AG09309 (cell line): ENCODE measurements at regions not wholly inside any gene's neighbourhood (a gene's known extent, or its start where the extent isn't known, plus 50 kb on each side); places are given as distances from the start of the nearest gene placed in this dataset.

Source experiments
- DNase-seq: peaks from one replicate; pipeline ENCODE4 v3.0.0-alpha.2; 2010; ENCODE audit warnings: low read depth
- H3K4me3 ChIP-seq: 2 replicates; pipeline ENCODE4 v1.5.1; 2011; ENCODE audit warnings: mild to moderate bottlenecking, low read depth, low read length, moderate library complexity; ENCODE audit not compliant: control insufficient read depth
- TF ChIP-seq, protein P1 (sequence below): IDR thresholded peaks from 2 replicates; pipeline ENCODE4 v1.5.1; 2011; ENCODE audit warnings: mild to moderate bottlenecking, low read depth, low read length, inconsistent platforms; ENCODE audit not compliant: insufficient read depth, control insufficient read depth; ENCODE audit errors: missing control alignments

DNA sequence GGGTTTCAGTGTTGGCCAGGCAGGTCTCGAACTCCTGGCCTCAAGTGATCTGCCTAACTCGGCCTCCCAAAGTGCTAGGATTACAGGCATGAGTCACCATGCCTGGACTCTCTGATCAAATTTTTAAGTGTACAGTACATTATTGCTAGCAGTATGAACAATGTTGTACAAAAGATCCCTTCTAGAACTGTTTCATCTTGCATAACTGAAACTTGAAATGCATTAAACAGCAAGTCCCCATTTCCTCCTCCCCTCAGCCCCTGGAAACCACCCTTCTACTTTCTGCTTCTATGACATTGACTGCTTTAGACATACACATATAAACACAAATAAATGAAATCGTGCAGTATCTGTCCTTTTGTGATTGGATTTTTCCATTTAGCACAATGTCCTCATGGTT lies 463.4 kb downstream of the PTPRC start:
- TF ChIP-seq, protein P1, sequence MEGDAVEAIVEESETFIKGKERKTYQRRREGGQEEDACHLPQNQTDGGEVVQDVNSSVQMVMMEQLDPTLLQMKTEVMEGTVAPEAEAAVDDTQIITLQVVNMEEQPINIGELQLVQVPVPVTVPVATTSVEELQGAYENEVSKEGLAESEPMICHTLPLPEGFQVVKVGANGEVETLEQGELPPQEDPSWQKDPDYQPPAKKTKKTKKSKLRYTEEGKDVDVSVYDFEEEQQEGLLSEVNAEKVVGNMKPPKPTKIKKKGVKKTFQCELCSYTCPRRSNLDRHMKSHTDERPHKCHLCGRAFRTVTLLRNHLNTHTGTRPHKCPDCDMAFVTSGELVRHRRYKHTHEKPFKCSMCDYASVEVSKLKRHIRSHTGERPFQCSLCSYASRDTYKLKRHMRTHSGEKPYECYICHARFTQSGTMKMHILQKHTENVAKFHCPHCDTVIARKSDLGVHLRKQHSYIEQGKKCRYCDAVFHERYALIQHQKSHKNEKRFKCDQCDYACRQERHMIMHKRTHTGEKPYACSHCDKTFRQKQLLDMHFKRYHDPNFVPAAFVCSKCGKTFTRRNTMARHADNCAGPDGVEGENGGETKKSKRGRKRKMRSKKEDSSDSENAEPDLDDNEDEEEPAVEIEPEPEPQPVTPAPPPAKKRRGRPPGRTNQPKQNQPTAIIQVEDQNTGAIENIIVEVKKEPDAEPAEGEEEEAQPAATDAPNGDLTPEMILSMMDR: no peak

DNA sequence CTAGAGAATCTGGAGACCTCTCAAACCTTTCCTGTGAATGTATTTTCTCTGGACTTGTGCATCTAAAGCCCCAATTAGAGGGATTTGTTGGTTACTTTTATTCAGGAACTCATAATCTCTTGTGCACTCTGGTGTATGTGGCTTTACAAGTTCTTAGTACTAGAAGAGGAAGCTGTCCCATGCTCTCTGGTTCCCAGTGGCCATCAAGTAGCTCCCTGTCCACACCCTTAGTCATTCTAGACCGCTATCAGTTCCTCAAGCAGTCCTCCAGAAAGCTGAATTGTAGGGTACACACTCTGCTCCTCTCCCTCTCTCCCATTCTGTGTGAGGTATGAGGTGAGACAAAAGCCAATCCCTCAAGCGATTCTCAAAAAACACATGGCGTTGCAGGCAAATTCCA lies 470.3 kb downstream of the PTPRC start:
- DNase-seq: no peak
- no peak overlapping the region for H3K4me3 ChIP-seq
- TF ChIP-seq, protein P1: no peak

More for the DNA sequence above, 463.4 kb downstream of the PTPRC start:
- DNase-seq: no peak
- H3K4me3 ChIP-seq: no peak overlapping the region

DNA sequence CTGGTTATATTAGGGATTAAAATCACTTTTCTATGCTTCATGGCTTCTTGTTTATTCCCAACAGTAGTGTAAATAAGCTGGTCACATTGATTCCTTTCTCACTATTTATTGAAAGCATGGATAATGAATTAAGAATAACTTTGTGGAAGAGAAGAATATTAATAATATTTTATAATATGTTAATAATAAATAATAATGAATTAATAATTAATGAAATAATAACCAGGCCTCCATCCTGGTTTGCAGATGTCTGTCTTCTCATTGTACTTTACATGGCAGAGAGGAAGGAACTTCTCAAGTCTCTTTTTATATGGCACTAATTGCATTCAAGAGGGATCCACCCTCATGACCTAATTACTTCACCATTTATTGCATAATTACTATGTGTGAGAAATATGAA lies 473.5 kb downstream of the PTPRC start:
- TF ChIP-seq, protein P1: no peak
- H3K4me3 ChIP-seq: no peak overlapping the region
- no peak for DNase-seq

DNA sequence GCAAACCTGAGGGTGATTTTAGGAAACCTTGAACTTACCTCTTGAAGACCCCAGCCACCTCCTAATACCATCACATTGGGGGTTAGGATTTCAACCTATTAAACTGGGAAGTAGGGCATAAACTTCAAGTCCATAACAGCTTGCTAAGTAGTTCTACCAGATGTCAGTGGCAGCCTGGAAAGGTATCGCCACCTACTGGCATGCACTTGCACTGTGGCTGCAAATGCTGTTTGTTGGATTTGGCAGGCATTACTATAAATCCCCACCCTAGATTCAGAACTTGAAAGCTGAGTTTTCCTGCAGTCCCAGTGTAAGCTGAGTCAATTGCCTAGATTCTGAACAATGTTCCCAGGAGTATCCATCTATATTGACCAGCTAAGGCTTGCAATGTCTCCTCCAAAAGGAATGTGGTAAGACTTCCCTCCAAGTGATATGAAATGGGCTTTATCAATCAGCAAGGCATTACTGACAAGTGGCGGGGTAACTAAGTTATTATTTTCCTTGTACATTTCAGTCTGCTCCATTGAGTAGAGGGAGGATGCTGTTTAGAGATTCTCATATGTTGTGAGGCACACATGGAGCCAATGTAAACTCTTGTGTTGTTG lies 474.5 kb downstream of the PTPRC start:
- TF ChIP-seq, protein P1: peak; percentile 91
- DNase-seq: peak; percentile 40

DNA sequence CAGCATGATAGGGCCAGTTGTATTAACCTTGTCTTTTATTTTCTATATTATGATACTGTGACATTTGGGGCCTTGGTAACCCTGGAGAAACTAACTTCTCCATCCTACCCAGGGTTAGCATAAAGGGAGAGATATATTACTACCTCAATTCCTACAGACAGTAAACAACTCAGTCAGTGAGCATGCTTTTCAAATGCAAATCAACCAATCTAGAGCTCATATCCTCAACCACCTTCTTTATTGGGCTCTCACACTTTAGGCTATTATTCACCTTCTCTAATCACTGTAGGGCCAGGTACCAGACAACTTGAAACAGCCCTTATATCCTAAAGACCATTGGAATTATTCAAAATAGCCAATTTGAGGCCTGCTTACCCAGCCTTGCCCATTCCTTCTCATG lies 477.6 kb downstream of the PTPRC start:
- no peak for DNase-seq
- TF ChIP-seq, protein P1: no peak
- no peak overlapping the region for H3K4me3 ChIP-seq

More for the DNA sequence above, 474.5 kb downstream of the PTPRC start:
- H3K4me3 ChIP-seq: no peak overlapping the region

DNA sequence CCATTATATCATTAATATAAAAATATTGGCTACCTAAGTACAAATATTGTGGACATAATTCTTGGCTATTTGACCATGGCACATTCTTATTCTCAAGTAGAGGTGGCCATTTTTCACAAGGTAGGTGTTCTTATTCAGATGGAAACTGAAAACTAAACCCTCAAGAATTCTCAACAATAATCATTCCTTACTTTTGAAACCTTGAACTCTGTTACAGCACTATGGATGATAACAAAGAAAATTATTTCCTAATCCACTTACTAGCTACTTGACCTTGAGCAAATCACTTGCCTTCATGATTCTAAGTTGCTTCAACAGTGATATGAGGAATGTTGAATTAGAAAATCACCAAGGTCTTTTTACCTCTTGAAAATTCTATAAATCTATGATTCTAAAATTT lies 482.2 kb downstream of the PTPRC start:
- no peak for DNase-seq
- TF ChIP-seq, protein P1: no peak
- H3K4me3 ChIP-seq: no peak overlapping the region
